ENCODE measurements at regions not wholly inside any gene's neighbourhood (a gene's known extent, or its start where the extent isn't known, plus 50 kb on each side); places are given as distances from the start of the nearest gene placed in this dataset.
A peak's percentile ranks its signal among the peaks of the same experiment; 100 is the strongest.

DNA sequence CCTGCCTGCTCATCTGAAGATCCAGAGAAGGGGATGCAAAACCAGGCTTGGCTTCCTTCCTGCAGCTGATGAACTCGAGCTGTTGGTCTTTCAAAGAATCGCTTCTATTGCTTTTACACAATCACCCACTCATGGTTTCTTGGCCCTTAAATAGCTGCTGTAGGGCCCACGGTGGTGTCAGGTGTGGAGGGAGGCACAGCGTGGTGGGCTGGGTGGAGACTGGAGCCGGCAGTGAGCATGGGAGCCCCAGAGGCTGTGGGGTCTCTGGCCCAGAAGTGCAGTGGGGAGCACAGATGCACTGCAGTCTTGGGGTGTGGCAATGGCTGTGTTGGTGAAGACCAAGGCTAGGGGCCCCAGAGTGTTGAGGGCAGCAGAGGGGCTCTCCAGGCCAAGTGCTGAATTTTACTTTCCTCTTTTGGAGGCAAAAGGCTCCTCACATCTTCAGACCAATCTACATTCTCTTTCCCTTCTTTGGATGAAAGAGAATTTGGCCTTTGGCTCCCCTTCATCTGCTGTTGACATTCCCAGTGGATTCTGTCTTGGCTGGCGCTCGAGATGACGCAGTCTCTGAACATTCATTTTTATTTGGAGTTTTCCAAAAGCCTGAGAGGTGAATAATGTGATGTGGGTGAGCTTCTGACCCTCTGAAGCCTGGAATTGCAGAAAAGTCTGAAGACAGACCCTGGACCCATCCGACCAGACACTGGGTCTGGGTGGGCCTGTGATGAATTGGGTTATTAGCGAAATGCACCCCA is 70.1 kb upstream of the ASB18 start:
- TF ChIP-seq, protein P1, sequence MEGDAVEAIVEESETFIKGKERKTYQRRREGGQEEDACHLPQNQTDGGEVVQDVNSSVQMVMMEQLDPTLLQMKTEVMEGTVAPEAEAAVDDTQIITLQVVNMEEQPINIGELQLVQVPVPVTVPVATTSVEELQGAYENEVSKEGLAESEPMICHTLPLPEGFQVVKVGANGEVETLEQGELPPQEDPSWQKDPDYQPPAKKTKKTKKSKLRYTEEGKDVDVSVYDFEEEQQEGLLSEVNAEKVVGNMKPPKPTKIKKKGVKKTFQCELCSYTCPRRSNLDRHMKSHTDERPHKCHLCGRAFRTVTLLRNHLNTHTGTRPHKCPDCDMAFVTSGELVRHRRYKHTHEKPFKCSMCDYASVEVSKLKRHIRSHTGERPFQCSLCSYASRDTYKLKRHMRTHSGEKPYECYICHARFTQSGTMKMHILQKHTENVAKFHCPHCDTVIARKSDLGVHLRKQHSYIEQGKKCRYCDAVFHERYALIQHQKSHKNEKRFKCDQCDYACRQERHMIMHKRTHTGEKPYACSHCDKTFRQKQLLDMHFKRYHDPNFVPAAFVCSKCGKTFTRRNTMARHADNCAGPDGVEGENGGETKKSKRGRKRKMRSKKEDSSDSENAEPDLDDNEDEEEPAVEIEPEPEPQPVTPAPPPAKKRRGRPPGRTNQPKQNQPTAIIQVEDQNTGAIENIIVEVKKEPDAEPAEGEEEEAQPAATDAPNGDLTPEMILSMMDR (IDR thresholded peaks at IDR 0.05; ENCODE audit: unreplicated experiment in 3 of 3), result no peak
- Mint-ChIP-seq H3K9me3 (peaks cover 5% of the 10 kb centered on the region), H3K27ac (peak overlapping the region in 1 of 3 experiments; percentile 74), H3K36me3 (ENCODE audit: low read depth) (peaks cover 13% of the 10 kb centered on the region), H3K27me3 (ENCODE audit: low read depth) (peaks cover 8% of the 10 kb centered on the region), H3K4me3 (peak overlapping the region in 1 of 3 experiments; percentile 34), H3K4me1 (peaks cover 24% of the 10 kb centered on the region)

DNA sequence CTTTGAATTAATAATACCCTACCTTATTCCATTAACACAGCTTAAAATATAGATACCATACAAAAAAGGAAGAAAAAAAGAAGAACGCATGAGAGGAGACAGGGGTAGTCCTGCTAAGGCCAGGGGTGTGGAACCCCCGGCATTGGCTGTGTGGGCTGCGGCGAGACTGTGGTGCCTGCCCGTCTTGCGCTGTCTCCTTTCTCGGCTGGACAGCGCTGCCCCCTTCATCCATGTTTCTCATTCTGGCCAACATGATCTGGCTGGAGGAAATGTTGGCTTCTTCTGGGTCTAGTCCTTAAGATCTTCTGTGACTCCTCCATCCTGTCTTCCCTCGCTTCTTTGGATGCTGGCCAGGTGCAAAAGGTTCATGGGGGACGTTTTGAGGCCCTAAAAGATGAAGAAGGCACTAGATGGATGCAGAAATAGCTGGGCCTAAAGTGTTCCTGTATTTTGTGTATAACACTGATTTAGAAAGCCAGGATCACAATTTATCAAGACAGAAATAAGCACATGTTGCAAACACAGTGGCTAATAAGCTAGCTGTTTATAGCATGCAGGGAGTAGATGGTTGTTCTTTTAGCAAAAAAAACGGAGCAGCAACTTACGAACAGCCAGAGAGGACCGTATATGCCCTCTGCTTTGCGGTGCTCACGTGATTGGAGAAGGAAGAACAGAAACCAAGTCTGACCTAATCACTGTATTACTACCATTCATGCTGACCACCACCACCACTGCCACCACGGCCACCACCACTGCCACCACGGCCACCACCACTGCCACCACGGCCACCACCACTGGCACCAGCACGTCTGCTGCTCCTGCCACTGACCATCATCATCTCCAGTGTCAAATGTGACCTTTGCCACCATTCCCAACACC is 71.7 kb upstream of the ASB18 start:
- TF ChIP-seq, protein P1 (IDR thresholded peaks at IDR 0.05; ENCODE audit: unreplicated experiment in 3 of 3), result no peak
- Mint-ChIP-seq H3K27ac (peak overlapping the region in 1 of 3 experiments; percentile 85), H3K27me3 (ENCODE audit: low read depth) (peaks cover 8% of the 10 kb centered on the region), H3K4me1 (peaks cover 24% of the 10 kb centered on the region), H3K4me3 (no peak overlapping the region), H3K9me3 (peaks cover 9% of the 10 kb centered on the region), H3K36me3 (ENCODE audit: low read depth) (peaks cover 11% of the 10 kb centered on the region)

DNA sequence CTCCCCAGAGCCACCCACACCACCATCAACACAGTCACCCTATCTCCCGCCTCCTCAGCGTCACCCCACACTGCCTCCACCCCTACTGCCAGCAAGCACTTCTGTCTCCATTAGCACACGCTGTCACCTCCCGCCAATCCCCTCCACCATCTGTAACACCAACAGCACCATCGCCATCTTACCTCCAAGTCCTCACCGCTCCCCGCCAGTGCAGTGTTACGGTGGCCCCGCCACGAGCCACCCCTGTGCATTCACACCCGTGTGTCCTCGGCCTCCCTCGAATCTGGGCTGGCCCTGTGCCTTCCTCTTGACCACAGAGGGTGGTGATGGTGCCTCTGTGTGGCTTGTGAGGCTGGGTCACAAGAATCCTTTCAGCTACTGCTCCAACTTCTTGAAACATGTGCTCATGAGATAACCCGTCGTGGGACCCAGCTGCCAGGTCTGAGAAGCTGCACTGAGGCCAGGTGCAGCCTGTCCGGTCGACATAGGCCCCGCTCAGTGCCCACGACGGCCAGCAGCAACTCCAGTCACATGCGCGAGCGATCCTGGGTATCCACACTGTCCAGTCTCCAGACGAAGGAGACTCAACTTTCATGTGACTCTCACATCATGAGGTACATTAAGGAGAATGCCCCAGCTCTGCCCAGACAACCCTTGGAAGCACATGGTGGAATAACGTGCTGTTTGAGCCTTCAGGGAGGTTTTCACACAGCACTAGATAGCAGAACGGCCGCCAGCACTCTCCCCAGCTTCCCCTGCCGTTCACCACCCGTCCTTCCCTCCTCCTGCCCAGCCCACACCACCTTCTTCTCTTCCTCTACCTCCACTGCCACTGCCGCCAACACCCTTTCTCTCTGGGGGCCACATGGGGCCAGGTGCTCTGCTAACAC is 72.6 kb upstream of the ASB18 start:
- Mint-ChIP-seq H3K9me3 (peaks cover 9% of the 10 kb centered on the region), H3K27me3 (ENCODE audit: low read depth) (peaks cover 12% of the 10 kb centered on the region), H3K4me3 (peak overlapping the region in 1 of 3 experiments; percentile 72), H3K4me1 (peaks cover 24% of the 10 kb centered on the region), H3K27ac (peak overlapping the region; percentile 85 to 91 (median 86)), H3K36me3 (ENCODE audit: low read depth) (peaks cover 15% of the 10 kb centered on the region)
- TF ChIP-seq, protein P1 (IDR thresholded peaks at IDR 0.05; ENCODE audit: unreplicated experiment in 3 of 3), result no peak

DNA sequence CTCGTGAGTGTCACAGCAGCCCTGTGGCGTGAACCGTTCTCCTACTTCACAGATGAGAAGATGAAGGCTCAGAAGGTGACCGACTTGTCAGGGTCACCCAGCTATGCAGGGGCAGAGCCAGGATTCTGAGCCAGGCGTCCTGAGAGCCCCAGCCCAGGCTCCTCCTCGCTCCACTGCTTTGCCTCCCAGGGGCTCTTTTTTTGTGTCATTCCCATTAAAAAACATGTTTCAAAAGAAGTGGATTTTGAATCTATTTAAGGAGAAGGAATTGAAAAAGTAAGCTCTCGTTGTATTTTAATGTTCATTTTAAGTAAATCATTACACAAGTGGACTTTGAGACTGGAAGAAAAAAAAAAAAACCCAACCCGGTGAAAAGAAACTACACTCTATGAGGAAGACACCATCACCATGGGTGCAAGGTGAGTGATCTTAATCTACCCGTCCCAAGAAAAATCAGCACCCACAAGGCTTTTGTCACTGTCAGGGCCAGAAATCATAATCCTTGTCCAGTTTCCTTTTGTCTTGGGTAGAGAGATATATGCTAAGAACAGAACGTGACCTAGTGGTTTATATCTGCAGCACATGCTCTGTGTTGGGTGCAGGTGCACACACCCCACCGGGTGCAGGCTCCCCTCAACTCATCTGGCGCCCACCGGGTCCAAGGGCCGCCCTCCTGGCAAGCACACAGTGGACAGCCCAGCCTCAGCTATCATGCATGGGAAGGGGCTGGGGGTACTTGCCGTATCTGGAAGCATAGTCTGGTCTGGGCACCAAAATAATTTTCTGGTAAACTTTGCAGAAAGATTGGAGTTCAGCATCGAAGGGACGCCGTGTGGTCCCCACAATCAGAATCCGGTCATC is 73.5 kb upstream of the ASB18 start:
- Mint-ChIP-seq H3K36me3 (ENCODE audit: low read depth) (peaks cover 15% of the 10 kb centered on the region), H3K9me3 (peaks cover 9% of the 10 kb centered on the region), H3K27me3 (ENCODE audit: low read depth) (peaks cover 12% of the 10 kb centered on the region), H3K4me3 (peak overlapping the region; percentile 20 to 72 (median 68)), H3K27ac (peak overlapping the region; percentile 85 to 91 (median 86)), H3K4me1 (peaks cover 24% of the 10 kb centered on the region)
- TF ChIP-seq, protein P1 (IDR thresholded peaks at IDR 0.05; ENCODE audit: unreplicated experiment in 3 of 3), result no peak
